ENCODE measurements at regions not wholly inside any gene's neighbourhood (a gene's known extent, or its start where the extent isn't known, plus 50 kb on each side); places are given as distances from the start of the nearest gene placed in this dataset.
"Not testable (repeated sequence)": the region's sequence is repeated elsewhere in the genome, so short reads cannot be mapped to it uniquely, and the experiment has no call there.

- intact Hi-C loops (cut with micrococcal nuclease), result no loop called here
- no peaks in the 10 kb centered on the region for H3K27me3 Mint-ChIP-seq (ENCODE audit: low read depth)
- CTCF ChIA-PET, result no interaction called here
Measured at GRCh38 chrX:66889418-66889817, 250.5 kb upstream of the EDA2R start.

GRCh38 chrX:66882101-66882500 lies 243.2 kb upstream of the EDA2R start:
- Mint-ChIP-seq H3K36me3 (ENCODE audit: low read depth) (no peaks in the 10 kb centered on the region), H3K4me3 (no peak overlapping the region), H3K27ac (no peak overlapping the region), H3K4me1 (ENCODE audit: low read depth) (no peaks in the 10 kb centered on the region), H3K27me3 (ENCODE audit: low read depth) (no peaks in the 10 kb centered on the region), H3K9me3 (peaks cover 1% of the 10 kb centered on the region)
- no peak for DNase-seq
- CTCF ChIA-PET, result no interaction called here
- intact Hi-C loops (cut with micrococcal nuclease), result no loop called here

More at GRCh38 chrX:66889418-66889817, 250.5 kb upstream of the EDA2R start:
- Mint-ChIP-seq H3K4me3 (no peak overlapping the region), H3K36me3 (ENCODE audit: low read depth) (no peaks in the 10 kb centered on the region), H3K9me3 (no peaks in the 10 kb centered on the region), H3K4me1 (ENCODE audit: low read depth) (no peaks in the 10 kb centered on the region), H3K27ac (no peak overlapping the region)
- DNase-seq, result no peak

- DNase-seq, result no peak
- intact Hi-C loops (cut with micrococcal nuclease), result no loop called here
- Mint-ChIP-seq H3K9me3 (no peaks in the 10 kb centered on the region), H3K27ac (no peak overlapping the region), H3K4me1 (ENCODE audit: low read depth) (no peaks in the 10 kb centered on the region), H3K36me3 (ENCODE audit: low read depth) (no peaks in the 10 kb centered on the region), H3K4me3 (no peak overlapping the region), H3K27me3 (ENCODE audit: low read depth) (no peaks in the 10 kb centered on the region)
- CTCF ChIA-PET, result no interaction called here
Measured at GRCh38 chrX:66876776-66877175, 237.9 kb upstream of the EDA2R start.

- no peaks in the 10 kb centered on the region for H3K27me3 Mint-ChIP-seq (ENCODE audit: low read depth)
- no peak overlapping the region for H3K4me3 Mint-ChIP-seq
- CTCF ChIA-PET, result no interaction called here
Measured at GRCh38 chrX:66872771-66873170, 233.9 kb upstream of the EDA2R start.

GRCh38 chrX:66863721-66864120 lies 224.8 kb upstream of the EDA2R start:
- intact Hi-C loops (cut with micrococcal nuclease), result no loop called here
- CTCF ChIA-PET, result no interaction called here
- no peaks in the 10 kb centered on the region for H3K4me1 Mint-ChIP-seq (ENCODE audit: low read depth)
- no peak overlapping the region for H3K4me3 Mint-ChIP-seq
- H3K9me3 Mint-ChIP-seq, result peaks cover 10% of the 10 kb centered on the region
- H3K27me3 Mint-ChIP-seq (ENCODE audit: low read depth), result no peaks in the 10 kb centered on the region
- no peak for DNase-seq
- H3K36me3 Mint-ChIP-seq (ENCODE audit: low read depth), result peaks cover 2% of the 10 kb centered on the region
- H3K27ac Mint-ChIP-seq, result no peak overlapping the region

More at GRCh38 chrX:66872771-66873170, 233.9 kb upstream of the EDA2R start:
- intact Hi-C loops (cut with micrococcal nuclease), result no loop called here
- no peaks in the 10 kb centered on the region for H3K36me3 Mint-ChIP-seq (ENCODE audit: low read depth)
- no peak for DNase-seq
- H3K4me1 Mint-ChIP-seq (ENCODE audit: low read depth), result no peaks in the 10 kb centered on the region
- no peak overlapping the region for H3K27ac Mint-ChIP-seq
- no peaks in the 10 kb centered on the region for H3K9me3 Mint-ChIP-seq

- CTCF ChIA-PET, result no interaction called here
- Mint-ChIP-seq H3K9me3 (peaks cover 3% of the 10 kb centered on the region), H3K4me3 (no peak overlapping the region), H3K27me3 (ENCODE audit: low read depth) (no peaks in the 10 kb centered on the region), H3K36me3 (ENCODE audit: low read depth) (no peaks in the 10 kb centered on the region), H3K27ac (no peak overlapping the region), H3K4me1 (ENCODE audit: low read depth) (no peaks in the 10 kb centered on the region)
- DNase-seq, result no peak
- intact Hi-C loops (cut with micrococcal nuclease), result no loop called here
Measured at GRCh38 chrX:66833426-66833825, 194.5 kb upstream of the EDA2R start.

- H3K36me3 Mint-ChIP-seq (ENCODE audit: low read depth), result no peaks in the 10 kb centered on the region
- DNase-seq, result no peak
- no peak overlapping the region for H3K4me3 Mint-ChIP-seq
- H3K4me1 Mint-ChIP-seq (ENCODE audit: low read depth), result no peaks in the 10 kb centered on the region
- H3K9me3 Mint-ChIP-seq, result no peaks in the 10 kb centered on the region
- no peaks in the 10 kb centered on the region for H3K27me3 Mint-ChIP-seq (ENCODE audit: low read depth)
- CTCF ChIA-PET, result no interaction called here
- no peak overlapping the region for H3K27ac Mint-ChIP-seq
- intact Hi-C loops (cut with micrococcal nuclease), result no loop called here
Measured at GRCh38 chrX:66815227-66815626, 176.3 kb upstream of the EDA2R start.

GRCh38 chrX:66794514-66794913 lies 155.6 kb upstream of the EDA2R start:
- DNase-seq; H3K4me1 Mint-ChIP-seq (ENCODE audit: low read depth); H3K4me3 Mint-ChIP-seq; CTCF ChIA-PET; H3K36me3 Mint-ChIP-seq (ENCODE audit: low read depth); H3K27me3 Mint-ChIP-seq (ENCODE audit: low read depth); H3K9me3 Mint-ChIP-seq; intact Hi-C loops (cut with micrococcal nuclease); H3K27ac Mint-ChIP-seq: not testable (repeated sequence)

GRCh38 chrX:66766318-66766717 lies 127.4 kb upstream of the EDA2R start:
- no peaks in the 10 kb centered on the region for H3K9me3 Mint-ChIP-seq
- H3K27me3 Mint-ChIP-seq (ENCODE audit: low read depth), result no peaks in the 10 kb centered on the region
- no peaks in the 10 kb centered on the region for H3K36me3 Mint-ChIP-seq (ENCODE audit: low read depth)
- no peaks in the 10 kb centered on the region for H3K4me1 Mint-ChIP-seq (ENCODE audit: low read depth)
- no peak overlapping the region for H3K4me3 Mint-ChIP-seq
- no peak for DNase-seq
- no peak overlapping the region for H3K27ac Mint-ChIP-seq
- CTCF ChIA-PET, result no interaction called here
- intact Hi-C loops (cut with micrococcal nuclease), result no loop called here

GRCh38 chrX:66760651-66761050 lies 121.8 kb upstream of the EDA2R start:
- intact Hi-C loops (cut with micrococcal nuclease), result no loop called here
- DNase-seq, result no peak
- H3K27me3 Mint-ChIP-seq (ENCODE audit: low read depth), result no peaks in the 10 kb centered on the region
- no peaks in the 10 kb centered on the region for H3K4me1 Mint-ChIP-seq (ENCODE audit: low read depth)
- no peaks in the 10 kb centered on the region for H3K9me3 Mint-ChIP-seq
- H3K4me3 Mint-ChIP-seq, result no peak overlapping the region
- H3K27ac Mint-ChIP-seq, result no peak overlapping the region
- no peaks in the 10 kb centered on the region for H3K36me3 Mint-ChIP-seq (ENCODE audit: low read depth)
- CTCF ChIA-PET, result no interaction called here

- H3K9me3 Mint-ChIP-seq, result no peaks in the 10 kb centered on the region
- H3K27ac Mint-ChIP-seq, result no peak overlapping the region
- H3K27me3 Mint-ChIP-seq (ENCODE audit: low read depth), result no peaks in the 10 kb centered on the region
- intact Hi-C loops (cut with micrococcal nuclease), result no loop called here
- no peaks in the 10 kb centered on the region for H3K36me3 Mint-ChIP-seq (ENCODE audit: low read depth)
- H3K4me3 Mint-ChIP-seq, result no peak overlapping the region
- H3K4me1 Mint-ChIP-seq (ENCODE audit: low read depth), result no peaks in the 10 kb centered on the region
- CTCF ChIA-PET, result interaction anchor here (0.6 kb wide), 1 partner anchor 29 kb away, joined by 3 read pairs; no protein-coding TSS in a partner anchor
- no peak for DNase-seq
Measured at GRCh38 chrX:66756717-66757116, 117.8 kb upstream of the EDA2R start.

- Mint-ChIP-seq H3K27me3 (ENCODE audit: low read depth) (no peaks in the 10 kb centered on the region), H3K4me1 (ENCODE audit: low read depth) (no peaks in the 10 kb centered on the region), H3K27ac (no peak overlapping the region), H3K9me3 (no peaks in the 10 kb centered on the region), H3K4me3 (no peak overlapping the region), H3K36me3 (ENCODE audit: low read depth) (no peaks in the 10 kb centered on the region)
- no peak for DNase-seq
- CTCF ChIA-PET, result no interaction called here
- intact Hi-C loops (cut with micrococcal nuclease), result no loop called here
Measured at GRCh38 chrX:66751136-66751782, 112.4 kb upstream of the EDA2R start.

- H3K4me1 Mint-ChIP-seq (ENCODE audit: low read depth); CTCF ChIA-PET; H3K27ac Mint-ChIP-seq; H3K4me3 Mint-ChIP-seq; intact Hi-C loops (cut with micrococcal nuclease); H3K27me3 Mint-ChIP-seq (ENCODE audit: low read depth); DNase-seq; H3K36me3 Mint-ChIP-seq (ENCODE audit: low read depth); H3K9me3 Mint-ChIP-seq: not testable (repeated sequence)
Measured at GRCh38 chrX:66744519-66744918, 105.6 kb upstream of the EDA2R start.

All from activated naive CD4-positive, alpha-beta T cell treated with anti-CD3 and anti-CD28 coated beads for 36 hours (primary cell).